ENCODE measurements at regions not wholly inside any gene's neighbourhood (a gene's known extent, or its start where the extent isn't known, plus 50 kb on each side); places are given as distances from the start of the nearest gene placed in this dataset.

DNA sequence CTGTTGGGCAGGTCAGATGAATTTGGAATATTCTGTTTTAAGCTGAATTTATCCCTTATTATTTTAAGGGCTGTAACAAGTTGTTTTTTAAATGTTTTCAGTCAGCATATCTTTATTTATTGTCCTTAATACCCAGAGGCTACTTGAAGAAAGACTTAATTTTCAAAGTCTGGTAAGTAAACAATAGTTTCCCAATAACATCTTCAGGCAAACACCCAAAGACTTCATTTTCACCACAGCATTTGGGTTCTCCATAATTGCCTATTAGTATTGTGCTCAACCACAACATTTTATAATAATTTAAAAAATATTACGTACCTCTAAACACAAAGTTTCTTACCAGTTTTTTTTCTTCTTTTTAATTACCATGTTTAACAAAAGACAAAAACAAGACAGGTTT, 60.0 kb upstream of the MKLN1 start:
- no peak overlapping the region for H3K27ac ChIP-seq (ENCODE audit: low read length)
- no peak overlapping the region for H3K9ac ChIP-seq (ENCODE audit: low read length)
- no peaks in the 10 kb centered on the region for H4K20me1 ChIP-seq (ENCODE audit: insufficient read depth, low read length)
- H3K4me3 ChIP-seq (ENCODE audit: low read length): no peak overlapping the region
- H2AFZ ChIP-seq (ENCODE audit: low read length): no peak overlapping the region
- DNase-seq: no peak
- no peaks in the 10 kb centered on the region for H3K79me2 ChIP-seq (ENCODE audit: low read length)
- no peaks in the 10 kb centered on the region for H3K27me3 ChIP-seq (replicated peaks; ENCODE audit: insufficient read depth, low read length)
- no peaks in the 10 kb centered on the region for H3K36me3 ChIP-seq (replicated peaks; ENCODE audit: insufficient read depth, low read length)
- H3F3A ChIP-seq (ENCODE audit: insufficient read depth, low read length): no peaks in the 10 kb centered on the region
- TF ChIP-seq EZH2 (optimal IDR thresholded peaks at IDR 0.05; ENCODE audit: low read depth, low read length): no peak
- TF ChIP-seq, protein P1, sequence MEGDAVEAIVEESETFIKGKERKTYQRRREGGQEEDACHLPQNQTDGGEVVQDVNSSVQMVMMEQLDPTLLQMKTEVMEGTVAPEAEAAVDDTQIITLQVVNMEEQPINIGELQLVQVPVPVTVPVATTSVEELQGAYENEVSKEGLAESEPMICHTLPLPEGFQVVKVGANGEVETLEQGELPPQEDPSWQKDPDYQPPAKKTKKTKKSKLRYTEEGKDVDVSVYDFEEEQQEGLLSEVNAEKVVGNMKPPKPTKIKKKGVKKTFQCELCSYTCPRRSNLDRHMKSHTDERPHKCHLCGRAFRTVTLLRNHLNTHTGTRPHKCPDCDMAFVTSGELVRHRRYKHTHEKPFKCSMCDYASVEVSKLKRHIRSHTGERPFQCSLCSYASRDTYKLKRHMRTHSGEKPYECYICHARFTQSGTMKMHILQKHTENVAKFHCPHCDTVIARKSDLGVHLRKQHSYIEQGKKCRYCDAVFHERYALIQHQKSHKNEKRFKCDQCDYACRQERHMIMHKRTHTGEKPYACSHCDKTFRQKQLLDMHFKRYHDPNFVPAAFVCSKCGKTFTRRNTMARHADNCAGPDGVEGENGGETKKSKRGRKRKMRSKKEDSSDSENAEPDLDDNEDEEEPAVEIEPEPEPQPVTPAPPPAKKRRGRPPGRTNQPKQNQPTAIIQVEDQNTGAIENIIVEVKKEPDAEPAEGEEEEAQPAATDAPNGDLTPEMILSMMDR (IDR thresholded peaks at IDR 0.05; ENCODE audit: low read length): no peak
- no peak for TF ChIP-seq EZH2phosphoT487 (IDR thresholded peaks at IDR 0.05; ENCODE audit: low read length)
- no peaks in the 10 kb centered on the region for H3K9me2 ChIP-seq (replicated peaks; ENCODE audit: insufficient read depth, low read length)
- no peaks in the 10 kb centered on the region for H3K4me1 ChIP-seq (ENCODE audit: low read length)
- no peak overlapping the region for H3K4me2 ChIP-seq (ENCODE audit: low read depth, low read length)
- H3K9me3 ChIP-seq (replicated peaks; ENCODE audit: insufficient read depth, low read length): no peaks in the 10 kb centered on the region

DNA sequence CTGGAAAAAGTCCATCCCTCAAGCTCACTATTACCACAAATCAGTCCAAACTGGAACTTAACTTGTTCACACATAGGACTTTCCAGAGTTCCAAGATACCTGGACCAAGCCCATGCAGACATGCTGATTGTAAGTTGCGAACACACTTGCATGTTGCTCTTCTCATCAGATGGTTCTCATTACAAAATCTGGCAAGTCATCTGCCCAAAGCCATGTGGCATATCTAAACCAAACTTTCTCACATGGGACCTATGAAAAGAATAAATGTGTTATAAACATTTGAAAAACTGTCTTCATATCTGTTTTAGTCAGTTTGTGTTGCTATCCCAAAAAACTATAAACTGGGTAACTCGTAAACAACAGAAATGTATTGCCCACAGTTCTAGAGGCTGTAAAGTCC, 58.8 kb upstream of the MKLN1 start:
- Histone ChIP-seq H3K4me2 (ENCODE audit: low read depth, low read length) (no peak overlapping the region), H3K4me3 (ENCODE audit: low read length) (no peak overlapping the region), H3K4me1 (ENCODE audit: low read length) (no peaks in the 10 kb centered on the region), H2AFZ (ENCODE audit: low read length) (no peak overlapping the region), H3K9me3 (replicated peaks; ENCODE audit: insufficient read depth, low read length) (no peaks in the 10 kb centered on the region), H3K27ac (ENCODE audit: low read length) (no peak overlapping the region), H3K36me3 (replicated peaks; ENCODE audit: insufficient read depth, low read length) (no peaks in the 10 kb centered on the region), H3K79me2 (ENCODE audit: low read length) (no peaks in the 10 kb centered on the region), H3K9me2 (replicated peaks; ENCODE audit: insufficient read depth, low read length) (no peaks in the 10 kb centered on the region), H3K9ac (ENCODE audit: low read length) (no peak overlapping the region), H4K20me1 (ENCODE audit: insufficient read depth, low read length) (no peaks in the 10 kb centered on the region), H3F3A (ENCODE audit: insufficient read depth, low read length) (no peaks in the 10 kb centered on the region), H3K27me3 (replicated peaks; ENCODE audit: insufficient read depth, low read length) (no peaks in the 10 kb centered on the region)
- DNase-seq: no peak
- TF ChIP-seq EZH2 (optimal IDR thresholded peaks at IDR 0.05; ENCODE audit: low read depth, low read length): no peak

DNA sequence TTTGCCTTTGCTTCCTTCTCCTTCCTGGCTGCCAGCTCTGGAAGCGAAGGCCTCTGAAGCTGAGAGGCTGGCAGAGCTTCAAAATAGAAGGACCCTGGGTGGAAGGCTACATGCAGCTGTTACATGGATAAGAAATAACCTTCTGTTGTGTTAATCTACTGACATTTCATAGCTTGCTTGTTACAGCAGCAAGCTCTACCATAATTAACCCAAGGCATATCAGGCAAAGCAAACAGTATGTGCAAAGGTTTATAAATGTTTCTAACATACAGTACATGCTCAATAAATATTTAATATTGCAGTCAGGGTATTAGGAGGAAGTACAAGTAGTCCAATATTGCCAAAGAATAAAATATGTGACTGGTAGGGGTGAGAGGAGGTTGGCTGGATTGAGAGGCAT, 55.6 kb upstream of the MKLN1 start:
- Histone ChIP-seq H4K20me1 (ENCODE audit: insufficient read depth, low read length) (no peaks in the 10 kb centered on the region), H3K4me1 (ENCODE audit: low read length) (no peaks in the 10 kb centered on the region), H3K9me3 (replicated peaks; ENCODE audit: insufficient read depth, low read length) (no peaks in the 10 kb centered on the region), H3K9me2 (replicated peaks; ENCODE audit: insufficient read depth, low read length) (no peaks in the 10 kb centered on the region), H3K9ac (ENCODE audit: low read length) (no peak overlapping the region), H3K4me3 (ENCODE audit: low read length) (no peak overlapping the region), H3K79me2 (ENCODE audit: low read length) (no peaks in the 10 kb centered on the region), H3K4me2 (ENCODE audit: low read depth, low read length) (no peak overlapping the region), H3K27me3 (replicated peaks; ENCODE audit: insufficient read depth, low read length) (no peaks in the 10 kb centered on the region), H3F3A (ENCODE audit: insufficient read depth, low read length) (no peaks in the 10 kb centered on the region), H2AFZ (ENCODE audit: low read length) (no peak overlapping the region), H3K27ac (ENCODE audit: low read length) (no peak overlapping the region), H3K36me3 (replicated peaks; ENCODE audit: insufficient read depth, low read length) (no peaks in the 10 kb centered on the region)
- no peak for TF ChIP-seq EZH2phosphoT487 (IDR thresholded peaks at IDR 0.05; ENCODE audit: low read length)
- TF ChIP-seq, protein P1 (IDR thresholded peaks at IDR 0.05; ENCODE audit: low read length): no peak
- TF ChIP-seq EZH2 (optimal IDR thresholded peaks at IDR 0.05; ENCODE audit: low read depth, low read length): no peak
- DNase-seq: no peak

DNA sequence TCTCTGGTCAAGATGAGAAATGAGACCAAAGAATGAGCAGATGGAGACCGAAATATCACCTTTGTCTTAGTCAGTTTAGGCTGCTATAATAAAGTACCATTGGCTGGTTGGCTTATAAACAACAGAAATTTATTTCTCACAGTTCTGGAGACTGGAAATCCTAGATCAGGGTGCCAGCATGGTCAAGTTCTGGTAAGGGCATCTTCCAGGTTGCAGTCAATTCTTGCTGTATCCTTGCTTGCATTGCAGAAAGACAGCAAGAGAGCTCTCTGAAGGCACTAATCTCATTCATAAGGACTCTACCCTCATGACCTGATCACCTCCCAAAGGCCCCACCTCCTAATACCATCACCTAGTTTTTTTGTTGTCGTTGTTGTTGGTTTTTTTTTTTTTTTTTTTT, 52.7 kb upstream of the MKLN1 start:
- no peak overlapping the region for H2AFZ ChIP-seq (ENCODE audit: low read length)
- H3K27me3 ChIP-seq (replicated peaks; ENCODE audit: insufficient read depth, low read length): no peaks in the 10 kb centered on the region
- H3K27ac ChIP-seq (ENCODE audit: low read length): no peak overlapping the region
- H4K20me1 ChIP-seq (ENCODE audit: insufficient read depth, low read length): no peaks in the 10 kb centered on the region
- H3K4me3 ChIP-seq (ENCODE audit: low read length): no peak overlapping the region
- no peaks in the 10 kb centered on the region for H3K79me2 ChIP-seq (ENCODE audit: low read length)
- no peak overlapping the region for H3K4me2 ChIP-seq (ENCODE audit: low read depth, low read length)
- H3K4me1 ChIP-seq (ENCODE audit: low read length): no peaks in the 10 kb centered on the region
- H3K9ac ChIP-seq (ENCODE audit: low read length): no peak overlapping the region
- no peaks in the 10 kb centered on the region for H3K9me2 ChIP-seq (replicated peaks; ENCODE audit: insufficient read depth, low read length)
- no peak for DNase-seq
- TF ChIP-seq, protein P1 (IDR thresholded peaks at IDR 0.05; ENCODE audit: low read length): no peak
- no peak for TF ChIP-seq EZH2 (optimal IDR thresholded peaks at IDR 0.05; ENCODE audit: low read depth, low read length)
- TF ChIP-seq EZH2phosphoT487 (IDR thresholded peaks at IDR 0.05; ENCODE audit: low read length): no peak
- H3F3A ChIP-seq (ENCODE audit: insufficient read depth, low read length): no peaks in the 10 kb centered on the region
- no peaks in the 10 kb centered on the region for H3K36me3 ChIP-seq (replicated peaks; ENCODE audit: insufficient read depth, low read length)
- no peaks in the 10 kb centered on the region for H3K9me3 ChIP-seq (replicated peaks; ENCODE audit: insufficient read depth, low read length)
